ENCODE measurements at regions not wholly inside any gene's neighbourhood (a gene's known extent, or its start where the extent isn't known, plus 50 kb on each side); places are given as distances from the start of the nearest gene placed in this dataset.

DNA sequence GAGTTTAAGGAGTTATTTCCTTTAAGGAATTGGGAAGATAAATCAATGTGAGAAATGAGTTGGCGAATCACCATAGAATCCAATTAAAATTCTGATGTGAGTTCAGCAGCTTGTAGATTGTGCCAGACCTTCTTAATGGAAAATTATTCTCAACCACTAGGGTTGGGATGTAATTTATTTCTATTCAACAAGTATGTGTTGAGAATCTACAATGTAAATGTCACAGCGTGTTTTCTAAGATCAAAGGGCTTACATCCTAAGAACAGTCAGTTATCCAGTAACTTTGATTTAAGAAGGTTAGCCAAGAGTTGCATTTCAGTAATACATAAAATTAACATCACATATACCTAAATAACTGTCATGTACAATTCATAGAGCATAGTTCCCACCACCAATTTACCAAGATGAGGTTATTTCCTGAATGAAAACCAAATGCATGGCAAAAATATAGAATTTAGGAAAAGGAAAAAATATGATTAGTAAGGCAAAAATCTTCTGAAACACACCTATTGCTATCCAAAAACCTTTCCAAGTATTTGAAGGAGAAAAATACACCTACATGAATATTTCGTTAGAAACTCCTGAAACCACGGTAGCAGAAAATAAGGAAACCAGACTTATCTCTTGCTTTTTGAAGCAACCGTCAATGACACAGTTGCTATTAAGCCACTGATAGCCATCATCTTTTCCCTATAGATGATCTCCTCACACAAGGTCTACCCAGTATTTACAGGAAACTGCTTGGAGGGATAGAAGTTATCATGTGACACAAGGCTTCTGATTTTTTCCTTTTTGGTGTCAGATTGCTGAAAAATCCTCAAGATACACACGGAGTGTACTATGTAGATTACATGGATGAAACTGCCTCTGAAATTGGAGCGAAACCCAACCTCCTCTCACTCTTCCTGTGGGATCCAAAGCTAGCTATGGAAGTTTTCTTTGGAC lies 259.4 kb upstream of the POGK start:
- no peak for DNase-seq (ENCODE audit: low read depth)
- in situ Hi-C loops (cut with HindIII; ENCODE audit: low sequenced_read_pairs): no loop called here
- TF ChIP-seq, protein P1, sequence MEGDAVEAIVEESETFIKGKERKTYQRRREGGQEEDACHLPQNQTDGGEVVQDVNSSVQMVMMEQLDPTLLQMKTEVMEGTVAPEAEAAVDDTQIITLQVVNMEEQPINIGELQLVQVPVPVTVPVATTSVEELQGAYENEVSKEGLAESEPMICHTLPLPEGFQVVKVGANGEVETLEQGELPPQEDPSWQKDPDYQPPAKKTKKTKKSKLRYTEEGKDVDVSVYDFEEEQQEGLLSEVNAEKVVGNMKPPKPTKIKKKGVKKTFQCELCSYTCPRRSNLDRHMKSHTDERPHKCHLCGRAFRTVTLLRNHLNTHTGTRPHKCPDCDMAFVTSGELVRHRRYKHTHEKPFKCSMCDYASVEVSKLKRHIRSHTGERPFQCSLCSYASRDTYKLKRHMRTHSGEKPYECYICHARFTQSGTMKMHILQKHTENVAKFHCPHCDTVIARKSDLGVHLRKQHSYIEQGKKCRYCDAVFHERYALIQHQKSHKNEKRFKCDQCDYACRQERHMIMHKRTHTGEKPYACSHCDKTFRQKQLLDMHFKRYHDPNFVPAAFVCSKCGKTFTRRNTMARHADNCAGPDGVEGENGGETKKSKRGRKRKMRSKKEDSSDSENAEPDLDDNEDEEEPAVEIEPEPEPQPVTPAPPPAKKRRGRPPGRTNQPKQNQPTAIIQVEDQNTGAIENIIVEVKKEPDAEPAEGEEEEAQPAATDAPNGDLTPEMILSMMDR (IDR thresholded peaks at IDR 0.05; ENCODE audit: low read depth, low read length, missing control alignments): no peak
- no peak overlapping the region for H3K4me3 ChIP-seq (ENCODE audit: low read depth, low read length)

DNA sequence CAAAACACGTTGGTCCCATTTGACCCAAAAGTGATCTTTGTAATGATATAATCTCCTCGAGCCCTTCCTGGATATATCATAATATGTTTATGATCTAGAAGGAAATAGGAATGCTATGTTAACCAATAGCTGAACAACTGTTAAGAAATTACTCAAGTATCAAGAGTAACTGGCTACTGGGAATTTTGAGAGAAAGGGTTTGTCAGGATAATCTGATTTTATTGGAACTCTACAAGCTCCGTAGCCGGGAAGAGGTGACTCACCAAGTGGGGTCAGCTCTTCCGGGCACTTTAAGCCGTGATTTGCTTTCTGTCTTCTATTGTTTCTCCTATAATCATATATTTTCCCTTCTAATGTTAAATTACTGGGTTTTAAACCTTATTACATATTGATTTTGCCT lies 250.5 kb upstream of the POGK start:
- no peak for DNase-seq (ENCODE audit: low read depth)
- in situ Hi-C loops (cut with HindIII; ENCODE audit: low sequenced_read_pairs): no loop called here

DNA sequence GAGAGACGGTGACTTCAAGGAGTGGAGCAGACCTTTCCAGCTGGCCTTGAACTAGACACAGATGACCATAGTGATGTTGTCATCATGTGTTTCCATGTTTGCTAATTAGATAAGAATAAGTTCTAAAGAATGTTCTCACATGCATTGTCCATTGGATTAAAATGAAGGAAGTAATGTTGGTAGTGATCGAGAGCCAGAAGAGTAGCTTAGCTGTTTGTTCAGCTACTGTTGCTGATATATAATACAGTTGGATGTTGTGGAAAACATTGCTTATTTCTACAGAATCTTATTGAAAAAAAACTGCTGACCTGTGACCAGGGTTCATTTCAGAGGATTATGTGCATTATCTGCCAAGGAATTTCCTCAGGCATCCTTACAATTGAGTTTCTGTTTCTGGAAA lies 249.1 kb upstream of the POGK start:
- TF ChIP-seq, protein P1 (IDR thresholded peaks at IDR 0.05; ENCODE audit: low read depth, low read length, missing control alignments): no peak

More for the DNA sequence above, 250.5 kb upstream of the POGK start:
- no peak overlapping the region for H3K4me3 ChIP-seq (ENCODE audit: low read depth, low read length)
- TF ChIP-seq, protein P1 (IDR thresholded peaks at IDR 0.05; ENCODE audit: low read depth, low read length, missing control alignments): no peak

DNA sequence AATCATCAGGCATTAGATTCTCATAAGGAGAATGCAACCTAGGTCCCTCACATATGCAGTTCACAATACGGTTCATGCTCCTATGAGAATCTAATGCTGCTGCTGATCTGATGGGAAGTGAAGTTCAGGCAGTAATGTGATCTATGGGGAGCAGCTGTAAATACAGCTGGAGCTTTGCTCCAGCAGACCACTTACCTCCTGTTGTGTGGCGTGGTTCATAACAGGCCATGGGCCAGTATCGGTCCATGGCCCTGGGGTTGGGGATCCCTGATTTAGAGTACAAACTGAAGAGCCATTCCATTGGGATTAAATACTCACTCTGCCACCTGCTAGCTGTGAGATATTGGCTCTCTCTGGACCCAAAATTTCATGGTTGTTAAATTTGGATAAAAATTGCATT lies 244.6 kb upstream of the POGK start:
- DNase-seq (ENCODE audit: low read depth): no peak
- TF ChIP-seq, protein P1 (IDR thresholded peaks at IDR 0.05; ENCODE audit: low read depth, low read length, missing control alignments): no peak
- in situ Hi-C loops (cut with HindIII; ENCODE audit: low sequenced_read_pairs): no loop called here
- no peak overlapping the region for H3K4me3 ChIP-seq (ENCODE audit: low read depth, low read length)

More for the DNA sequence above, 249.1 kb upstream of the POGK start:
- H3K4me3 ChIP-seq (ENCODE audit: low read depth, low read length): no peak overlapping the region
- no peak for DNase-seq (ENCODE audit: low read depth)
- in situ Hi-C loops (cut with HindIII; ENCODE audit: low sequenced_read_pairs): no loop called here

DNA sequence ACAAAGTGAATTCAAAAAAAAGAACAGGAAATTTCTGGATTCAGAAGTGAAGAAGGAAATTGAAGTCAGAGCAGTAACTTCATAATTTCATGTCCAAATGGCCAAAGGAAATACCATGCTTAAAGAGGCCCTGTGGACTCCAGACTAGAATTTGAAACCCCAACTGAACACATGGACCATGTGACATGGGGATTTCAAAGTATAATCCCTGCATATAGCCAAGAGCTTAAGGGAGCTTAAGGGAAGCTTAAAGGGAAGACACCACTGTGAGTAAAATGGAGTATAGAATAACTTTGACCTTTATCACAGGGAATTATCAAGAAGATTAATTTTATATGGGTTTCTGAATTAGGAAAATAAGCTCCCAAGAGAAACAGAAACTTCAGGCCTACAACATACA lies 241.8 kb upstream of the POGK start:
- in situ Hi-C loops (cut with HindIII; ENCODE audit: low sequenced_read_pairs): no loop called here
- no peak for DNase-seq (ENCODE audit: low read depth)
- no peak overlapping the region for H3K4me3 ChIP-seq (ENCODE audit: low read depth, low read length)

DNA sequence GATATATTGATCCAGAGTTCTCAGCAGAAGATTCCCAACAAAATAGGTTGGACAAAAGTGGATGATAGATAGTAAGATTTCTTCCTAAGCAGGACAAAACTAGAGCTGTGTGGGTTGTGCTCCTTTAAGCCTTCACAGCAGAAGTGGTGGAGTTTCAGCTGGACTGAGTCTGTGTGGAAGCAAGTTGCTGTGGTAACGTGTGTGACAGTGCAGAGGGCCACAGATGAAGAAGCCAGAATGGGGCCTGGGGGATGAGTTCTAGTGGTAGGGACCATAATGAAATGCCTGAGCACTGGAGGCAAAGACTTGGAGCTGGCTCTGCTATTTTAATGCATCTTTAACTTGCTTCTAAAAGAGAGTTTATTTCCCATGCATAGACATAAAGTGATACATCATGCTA lies 238.7 kb upstream of the POGK start:
- TF ChIP-seq, protein P1 (IDR thresholded peaks at IDR 0.05; ENCODE audit: low read depth, low read length, missing control alignments): no peak
- in situ Hi-C loops (cut with HindIII; ENCODE audit: low sequenced_read_pairs): no loop called here

More for the DNA sequence above, 241.8 kb upstream of the POGK start:
- TF ChIP-seq, protein P1 (IDR thresholded peaks at IDR 0.05; ENCODE audit: low read depth, low read length, missing control alignments): no peak

More for the DNA sequence above, 238.7 kb upstream of the POGK start:
- no peak for DNase-seq (ENCODE audit: low read depth)
- H3K4me3 ChIP-seq (ENCODE audit: low read depth, low read length): no peak overlapping the region
